Fibroblast of the aortic adventitia (primary cell): ENCODE measurements at regions not wholly inside any gene's neighbourhood (a gene's known extent, or its start where the extent isn't known, plus 50 kb on each side); places are given as distances from the start of the nearest gene placed in this dataset.
A peak's percentile ranks its signal among the peaks of the same experiment; 100 is the strongest.

ENCODE experiments used
- DNase-seq: peaks from one replicate; pipeline ENCODE4 v3.0.0-alpha.2; 2010; ENCODE audit warnings: low read depth
- H3K4me3 ChIP-seq: 2 replicates; pipeline ENCODE4 v1.5.1; 2011; ENCODE audit warnings: low read depth, mild to moderate bottlenecking, control low read depth, low read length, moderate library complexity
- CTCF ChIP-seq: IDR thresholded peaks from 2 replicates; pipeline ENCODE4 v1.5.1; 2011; ENCODE audit warnings: mild to moderate bottlenecking, low read length, control low read depth, inconsistent platforms; ENCODE audit not compliant: insufficient read depth

- no peak for TF ChIP-seq CTCF
- no peak for DNase-seq
- no peak overlapping the region for H3K4me3 ChIP-seq
These were observed 553.5 kb downstream of the CSNK1G3 start for GRCh38 chr5:124065508-124065907.

DNA sequence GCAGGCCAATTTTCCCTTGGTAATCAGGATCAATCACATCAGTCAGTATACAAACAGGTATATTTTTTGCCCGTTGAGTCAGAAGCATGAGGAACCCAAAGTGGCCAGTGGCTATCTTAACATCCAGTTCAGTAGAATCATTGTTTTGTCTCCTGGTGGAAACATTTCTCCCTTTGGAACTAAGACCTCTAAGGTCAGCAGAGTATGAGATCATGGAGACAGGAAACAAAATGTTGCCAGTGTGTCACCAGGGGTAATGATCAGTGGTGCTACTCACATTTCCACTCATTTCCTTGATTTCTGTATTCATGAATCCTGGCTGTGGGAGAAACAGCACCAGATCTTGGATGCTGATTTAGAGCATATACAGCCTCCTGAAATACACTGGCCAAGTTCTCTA is 553.0 kb downstream of the CSNK1G3 start:
- DNase-seq, result no peak
- no peak overlapping the region for H3K4me3 ChIP-seq
- TF ChIP-seq CTCF, result no peak

DNA sequence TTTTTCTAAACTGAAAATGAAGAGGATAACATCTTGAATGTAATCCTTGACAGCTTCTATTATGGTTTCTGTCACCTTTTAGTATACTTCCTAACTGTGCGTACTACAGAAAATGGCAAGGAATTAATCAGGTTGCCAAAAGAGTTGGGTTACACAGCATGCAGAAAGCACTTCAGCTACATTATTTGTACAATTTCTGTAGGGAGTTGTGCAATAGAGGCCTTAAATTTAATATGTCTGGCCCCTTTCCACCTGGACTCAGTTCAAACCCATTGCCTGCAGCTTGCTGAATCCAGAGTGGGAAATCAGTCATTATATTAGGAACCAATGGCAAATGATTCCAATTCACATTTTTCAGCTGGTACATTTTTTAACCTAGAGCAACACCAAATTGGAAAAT is 549.7 kb downstream of the CSNK1G3 start:
- no peak for TF ChIP-seq CTCF
- peak; percentile 61 for DNase-seq
- H3K4me3 ChIP-seq, result no peak overlapping the region

- H3K4me3 ChIP-seq, result no peak overlapping the region
- DNase-seq, result no peak
- TF ChIP-seq CTCF, result no peak
These were observed 549.1 kb downstream of the CSNK1G3 start for GRCh38 chr5:124061068-124061430.

DNA sequence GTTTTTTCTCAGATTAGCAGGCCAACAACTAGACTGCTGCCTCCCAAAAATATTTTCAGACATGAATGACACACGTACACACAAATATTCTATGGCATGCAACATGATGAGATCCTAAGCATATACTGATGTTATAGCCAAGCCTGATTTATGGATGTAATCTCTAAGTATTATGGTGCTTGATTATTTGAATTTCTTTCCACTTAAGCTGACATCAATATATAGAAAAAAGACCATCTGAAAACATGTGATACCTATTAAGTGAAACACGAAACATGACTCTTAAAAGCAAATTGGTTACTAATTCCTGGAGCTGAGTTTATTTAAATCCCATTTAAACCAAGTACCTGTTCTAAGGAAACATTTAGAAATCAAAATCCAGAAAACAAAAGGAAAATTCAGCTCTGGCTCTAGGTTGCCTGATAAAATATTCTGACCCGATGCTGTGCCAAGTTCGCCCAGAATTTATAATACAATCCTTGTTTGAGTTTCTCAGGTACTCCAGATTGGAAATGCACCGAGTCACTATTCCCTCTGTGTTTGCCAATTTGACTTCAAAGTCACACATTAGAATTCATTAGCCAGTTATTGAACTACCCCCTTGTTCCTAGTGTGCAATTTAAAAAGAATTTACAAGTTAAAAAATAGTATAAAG is 548.6 kb downstream of the CSNK1G3 start:
- no peak for TF ChIP-seq CTCF
- no peak for DNase-seq
- no peak overlapping the region for H3K4me3 ChIP-seq

DNA sequence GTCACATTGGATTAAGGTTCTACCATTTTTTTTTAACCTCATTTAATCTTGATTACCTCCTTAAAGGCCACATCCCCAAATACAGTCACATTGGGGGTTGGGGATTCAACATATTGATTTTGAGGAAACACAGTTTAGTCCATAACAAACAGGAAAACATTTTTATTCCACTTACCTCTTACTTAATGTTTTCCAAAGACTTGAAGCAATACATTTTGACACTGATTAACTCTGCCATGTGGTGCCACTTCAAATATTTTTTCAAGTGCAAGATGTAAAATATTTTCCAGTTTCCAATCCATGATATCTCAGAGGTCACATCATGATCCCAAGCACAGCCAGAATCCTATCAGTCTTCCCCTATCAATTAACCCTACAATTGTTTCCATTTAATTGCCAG is 548.0 kb downstream of the CSNK1G3 start:
- no peak overlapping the region for H3K4me3 ChIP-seq
- no peak for DNase-seq
- no peak for TF ChIP-seq CTCF

DNA sequence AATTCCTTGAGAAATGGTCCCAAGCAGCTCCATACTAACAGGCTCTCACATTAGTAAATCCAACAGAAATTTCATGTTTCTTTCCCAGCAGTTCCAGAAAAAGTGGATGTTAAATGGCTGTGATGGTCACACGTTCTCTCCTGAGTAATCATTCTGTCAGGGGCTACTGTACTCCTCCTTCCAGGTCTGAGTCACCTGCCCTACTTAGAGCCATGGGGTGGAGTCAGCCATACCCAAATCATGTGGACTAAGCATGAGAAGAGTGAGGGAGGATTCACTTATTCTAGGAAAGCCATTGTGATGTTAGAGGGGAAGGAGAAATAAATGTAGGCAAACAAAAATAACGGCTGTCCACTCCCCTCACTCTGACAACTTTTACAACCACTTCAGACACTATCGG is 547.2 kb downstream of the CSNK1G3 start:
- no peak for TF ChIP-seq CTCF
- no peak overlapping the region for H3K4me3 ChIP-seq
- no peak for DNase-seq
